AG04449 (cell line): ENCODE measurements at regions not wholly inside any gene's neighbourhood (a gene's known extent, or its start where the extent isn't known, plus 50 kb on each side); places are given as distances from the start of the nearest gene placed in this dataset.

ENCODE experiments used
- CTCF ChIA-PET: fragments of 350-600 bp; formaldehyde crosslinking; extraction: SDS; loops from one replicate; lab custom pipeline; 2021; ENCODE audit warnings: antibody characterized with exemption; lab: Yijun Ruan, JAX
- POLR2A ChIA-PET: fragments of 400-600, 350-600 bp; formaldehyde crosslinking; extraction: SDS; loops from one replicate; lab custom pipeline; 2020; ENCODE audit warnings: antibody characterized with exemption, inconsistent platforms; lab: Yijun Ruan, JAX
- DNase-seq: peaks from one replicate; pipeline ENCODE4 v3.0.0-alpha.2; 2010; ENCODE audit warnings: low read depth, low spot score
- H3K4me3 ChIP-seq: 2 replicates; pipeline ENCODE4 v1.5.1; 2011; ENCODE audit warnings: low read depth, mild to moderate bottlenecking, control low read depth, low read length
- CTCF ChIP-seq: IDR thresholded peaks from one replicate; pipeline ENCODE4 v1.5.1; 2011; ENCODE audit warnings: mild to moderate bottlenecking, moderate library complexity, low read length, control low read depth, inconsistent platforms; ENCODE audit not compliant: insufficient read depth; ENCODE audit errors: missing control alignments

- no peak for DNase-seq
- no peak for TF ChIP-seq CTCF
- CTCF ChIA-PET, result no interaction called here
- H3K4me3 ChIP-seq, result no peak overlapping the region
- POLR2A ChIA-PET, result no interaction called here
These were observed 113.0 kb downstream of the UCHL1 start for GRCh38 chr4:41369680-41370079.

GRCh38 chr4:41373221-41373620 is 116.5 kb downstream of the UCHL1 start:
- TF ChIP-seq CTCF, result no peak
- H3K4me3 ChIP-seq, result no peak overlapping the region
- no peak for DNase-seq
- CTCF ChIA-PET, result no interaction called here
- POLR2A ChIA-PET, result no interaction called here

- TF ChIP-seq CTCF, result no peak
- H3K4me3 ChIP-seq, result no peak overlapping the region
- no peak for DNase-seq
- CTCF ChIA-PET, result interaction anchor here (1.4 kb wide), 1 partner anchor 93 kb away, joined by 3 read pairs; no protein-coding TSS in a partner anchor
- POLR2A ChIA-PET, result no interaction called here
These were observed 117.8 kb downstream of the UCHL1 start for GRCh38 chr4:41374490-41374889.

GRCh38 chr4:41375561-41375960 is 118.8 kb downstream of the UCHL1 start:
- no peak overlapping the region for H3K4me3 ChIP-seq
- TF ChIP-seq CTCF, result no peak
- no peak for DNase-seq
- ChIA-PET CTCF (interaction anchor here (1.4 kb wide), 1 partner anchor 94 kb away, joined by 3 read pairs; no protein-coding TSS in a partner anchor), POLR2A (no interaction called here)

GRCh38 chr4:41377196-41377595 is 120.5 kb downstream of the UCHL1 start:
- no peak overlapping the region for H3K4me3 ChIP-seq
- DNase-seq, result no peak
- ChIA-PET POLR2A (no interaction called here), CTCF (no interaction called here)
- TF ChIP-seq CTCF, result no peak

GRCh38 chr4:41379230-41379629 is 122.5 kb downstream of the UCHL1 start:
- no peak for DNase-seq
- TF ChIP-seq CTCF, result no peak
- ChIA-PET POLR2A (no interaction called here), CTCF (no interaction called here)
- H3K4me3 ChIP-seq, result no peak overlapping the region
